Thyroid gland (tissue), 4 donors: ENCODE measurements at regions not wholly inside any gene's neighbourhood (a gene's known extent, or its start where the extent isn't known, plus 50 kb on each side); places are given as distances from the start of the nearest gene placed in this dataset.

Source experiments
- DNase-seq, 2 donors: peaks; one replicate each; pipeline ENCODE4 v3.0.0-alpha.2; 2019
- H3K27ac ChIP-seq, 3 donors: fragments of 200-600 bp; sonication (generic); 1 replicate in 2 of 3; 2 replicates in 1 of 3; pipeline ENCODE4 v1.5.1; 2016 to 2019; ENCODE audit warnings: mild to moderate bottlenecking in 1 of 3, moderate library complexity in 1 of 3
- H3K27me3 ChIP-seq: fragments of 200-600 bp; sonication (generic); one replicate; pipeline ENCODE4 v1.5.1; 2019
- H3K36me3 ChIP-seq, 2 donors: fragments of 200-600 bp; sonication (generic); one replicate each; pipeline ENCODE4 v1.5.1; 2016 to 2019
- H3K4me1 ChIP-seq, 2 donors: fragments of 200-600 bp; sonication (generic); one replicate each; pipeline ENCODE4 v1.5.1; 2017 to 2019
- H3K4me3 ChIP-seq, 3 donors: fragments of 200-600 bp; sonication (generic); replicated peaks in 1 of 3; 1 replicate in 2 of 3; 2 replicates in 1 of 3; pipeline ENCODE4 v1.5.1; 2016; ENCODE audit warnings: mild to moderate bottlenecking in 1 of 3
- H3K9me3 ChIP-seq: fragments of 200-600 bp; sonication (generic); one replicate; pipeline ENCODE4 v1.5.1; 2017
- POLR2A ChIP-seq, 2 donors: fragments of 450-650 bp; IDR thresholded peaks; one replicate each; pipeline ENCODE4 v1.6.1; 2017; ENCODE audit warnings: antibody characterized with exemption in 2 of 2, mild to moderate bottlenecking in 2 of 2, moderate library complexity in 1 of 2
- WGBS, 2 donors: methylation state at CpG; one replicate each; pipeline ENCODE4 v1.1.5; 2017; 5-methylcytosine and 5-hydroxymethylcytosine counted together
- intact Hi-C: fragments of 100-400 bp; cut with DNase I; formaldehyde crosslinking; loops from one replicate; pipeline ENCODE4 v1.15.1; 2023
- TF ChIP-seq, protein P1 (sequence below), 6 experiments: fragments of 200-600 bp in 3 of 6; fragments of 450-650 bp in 3 of 6; sonication (generic) in 3 of 6; IDR thresholded peaks; one replicate each; pipeline ENCODE4 v1.5.1; 2016 to 2019; ENCODE audit warnings: antibody characterized with exemption in 6 of 6, mild to moderate bottlenecking in 2 of 6, inconsistent platforms in 1 of 6, moderate library complexity in 1 of 6

DNA sequence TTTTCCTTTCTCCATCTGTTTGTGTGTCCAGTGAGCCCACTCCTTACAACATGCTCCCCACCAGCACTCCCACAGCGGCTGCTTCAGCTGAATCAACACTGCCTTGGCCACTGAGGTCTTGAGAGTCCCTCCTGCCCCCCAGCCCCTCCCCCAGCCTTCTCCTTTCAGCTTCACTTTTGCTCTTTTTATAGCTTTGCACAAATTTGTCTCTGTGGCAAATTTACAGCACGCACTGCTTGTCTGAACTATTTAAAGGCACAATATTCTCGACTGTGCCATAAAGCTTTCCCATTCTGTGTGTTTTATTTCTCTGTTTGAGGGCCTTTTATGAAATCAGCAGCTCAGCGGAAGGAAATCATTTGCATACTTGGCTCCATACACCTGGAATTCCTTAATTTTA, 579.3 kb downstream of the TOX3 start:
- WGBS, 2 donors = 66 to 74% methylated on average over 4 of the region's 4 CpGs
- H3K27me3 ChIP-seq = no peaks in the 10 kb centered on the region

DNA sequence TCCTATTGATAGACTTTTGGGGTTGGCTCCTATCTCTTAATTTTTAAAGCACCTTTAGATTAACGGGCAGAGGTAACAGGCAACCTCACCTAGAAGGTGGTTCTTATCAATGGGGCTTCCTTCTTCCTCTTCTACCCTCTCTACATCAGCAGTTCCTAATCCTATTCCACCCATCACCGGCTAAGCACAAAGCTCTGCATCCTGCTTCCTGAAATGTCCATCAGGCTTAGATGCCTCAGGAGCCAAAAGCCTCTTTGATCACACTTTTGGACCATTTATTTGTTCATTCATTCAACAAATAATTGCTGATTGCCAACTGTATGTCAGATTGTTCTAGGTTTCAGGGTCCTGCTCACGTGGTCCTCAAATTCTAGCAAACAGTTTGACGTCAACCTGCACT, 586.0 kb downstream of the TOX3 start:
- H3K27ac ChIP-seq = no peak overlapping the region
- 79 to 82% methylated on average over 4 of the region's 4 CpGs for WGBS, 2 donors
- DNase-seq = no peak
- H3K36me3 ChIP-seq = no peaks in the 10 kb centered on the region
- H3K4me3 ChIP-seq = no peak overlapping the region
- no peak for TF ChIP-seq POLR2A (IDR thresholded peaks at IDR 0.05)
- TF ChIP-seq, protein P1, sequence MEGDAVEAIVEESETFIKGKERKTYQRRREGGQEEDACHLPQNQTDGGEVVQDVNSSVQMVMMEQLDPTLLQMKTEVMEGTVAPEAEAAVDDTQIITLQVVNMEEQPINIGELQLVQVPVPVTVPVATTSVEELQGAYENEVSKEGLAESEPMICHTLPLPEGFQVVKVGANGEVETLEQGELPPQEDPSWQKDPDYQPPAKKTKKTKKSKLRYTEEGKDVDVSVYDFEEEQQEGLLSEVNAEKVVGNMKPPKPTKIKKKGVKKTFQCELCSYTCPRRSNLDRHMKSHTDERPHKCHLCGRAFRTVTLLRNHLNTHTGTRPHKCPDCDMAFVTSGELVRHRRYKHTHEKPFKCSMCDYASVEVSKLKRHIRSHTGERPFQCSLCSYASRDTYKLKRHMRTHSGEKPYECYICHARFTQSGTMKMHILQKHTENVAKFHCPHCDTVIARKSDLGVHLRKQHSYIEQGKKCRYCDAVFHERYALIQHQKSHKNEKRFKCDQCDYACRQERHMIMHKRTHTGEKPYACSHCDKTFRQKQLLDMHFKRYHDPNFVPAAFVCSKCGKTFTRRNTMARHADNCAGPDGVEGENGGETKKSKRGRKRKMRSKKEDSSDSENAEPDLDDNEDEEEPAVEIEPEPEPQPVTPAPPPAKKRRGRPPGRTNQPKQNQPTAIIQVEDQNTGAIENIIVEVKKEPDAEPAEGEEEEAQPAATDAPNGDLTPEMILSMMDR (IDR thresholded peaks at IDR 0.05) = no peak
- intact Hi-C loops = no loop called here
- H3K9me3 ChIP-seq = no peaks in the 10 kb centered on the region
- H3K27me3 ChIP-seq = no peaks in the 10 kb centered on the region
- no peaks in the 10 kb centered on the region for H3K4me1 ChIP-seq

More for the DNA sequence above, 579.3 kb downstream of the TOX3 start:
- Histone ChIP-seq H3K36me3 (no peaks in the 10 kb centered on the region), H3K27ac (no peak overlapping the region), H3K9me3 (no peaks in the 10 kb centered on the region), H3K4me3 (no peak overlapping the region), H3K4me1 (peaks cover 0 to 8% of the 10 kb centered on the region in 2 donors)
- DNase-seq = no peak
- TF ChIP-seq POLR2A (IDR thresholded peaks at IDR 0.05) = no peak
- TF ChIP-seq, protein P1 (IDR thresholded peaks at IDR 0.05) = no peak
- intact Hi-C loops = no loop called here

DNA sequence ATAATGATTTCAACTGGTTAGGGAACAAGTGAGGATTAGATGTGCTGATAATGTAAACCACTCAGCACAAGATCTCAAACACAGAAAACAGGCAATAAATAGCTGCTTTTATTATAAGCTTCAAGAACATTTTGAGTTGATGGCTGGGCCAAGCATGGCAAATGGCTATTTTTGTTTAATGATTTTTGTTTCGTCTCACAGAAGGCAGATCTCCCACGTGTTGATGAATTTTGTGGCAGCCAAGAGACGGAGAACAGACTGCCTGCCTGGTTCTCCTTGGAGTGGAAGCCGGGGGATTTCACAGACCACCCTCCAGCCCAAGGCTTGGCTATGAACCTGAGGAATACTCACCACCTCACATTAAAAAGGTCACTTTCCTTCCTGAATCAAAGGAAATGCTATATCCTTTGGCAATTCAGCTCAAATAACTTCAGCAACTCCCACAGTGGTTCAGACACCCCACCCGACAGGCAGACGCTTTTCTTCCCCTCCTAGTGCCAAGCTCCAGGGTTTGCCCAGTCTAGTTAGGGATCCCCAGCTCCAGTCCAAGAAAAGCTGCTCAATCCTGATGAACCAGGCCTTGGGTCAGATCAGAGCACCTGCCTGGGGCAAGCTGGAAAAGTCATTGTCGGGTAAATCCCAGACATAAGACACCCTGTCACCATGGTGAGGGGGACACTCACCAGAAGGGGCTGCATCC, 593.5 kb downstream of the TOX3 start:
- intact Hi-C loops = no loop called here
- no peaks in the 10 kb centered on the region for H3K27me3 ChIP-seq
- WGBS, 2 donors = 73 to 74% methylated on average over 7 of the region's 7 CpGs
- H3K4me1 ChIP-seq = no peaks in the 10 kb centered on the region
- H3K27ac ChIP-seq = no peak overlapping the region
- DNase-seq = no peak
- TF ChIP-seq, protein P1 (IDR thresholded peaks at IDR 0.05) = no peak
- TF ChIP-seq POLR2A (IDR thresholded peaks at IDR 0.05) = no peak
- H3K9me3 ChIP-seq = no peaks in the 10 kb centered on the region
- no peaks in the 10 kb centered on the region for H3K36me3 ChIP-seq
- no peak overlapping the region for H3K4me3 ChIP-seq

DNA sequence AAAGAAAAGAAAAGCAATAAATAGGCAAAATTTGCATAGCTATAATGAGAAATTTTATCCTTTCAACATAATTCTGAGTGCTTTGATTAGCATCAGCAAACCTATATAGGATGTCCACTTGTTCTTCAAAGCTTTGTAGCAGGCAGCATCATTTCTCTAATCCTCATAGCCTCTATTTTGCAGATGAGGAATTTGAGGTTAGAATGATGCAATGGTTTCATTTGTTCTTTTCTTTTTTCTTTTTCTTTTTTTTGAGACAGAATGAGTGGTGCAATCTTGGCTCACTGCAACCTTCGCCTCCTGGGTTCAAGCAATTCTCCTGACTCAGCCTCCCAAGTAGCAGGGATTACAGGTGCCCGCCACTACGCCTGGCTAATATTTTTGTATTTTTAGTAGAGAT, 594.4 kb downstream of the TOX3 start:
- TF ChIP-seq, protein P1 (IDR thresholded peaks at IDR 0.05) = no peak
- no peak for TF ChIP-seq POLR2A (IDR thresholded peaks at IDR 0.05)
- Histone ChIP-seq H3K4me1 (no peaks in the 10 kb centered on the region), H3K36me3 (no peaks in the 10 kb centered on the region), H3K27ac (no peak overlapping the region), H3K9me3 (no peaks in the 10 kb centered on the region), H3K4me3 (no peak overlapping the region), H3K27me3 (no peaks in the 10 kb centered on the region)
- 95 to 97% methylated on average over 3 of the region's 3 CpGs for WGBS, 2 donors
- intact Hi-C loops = no loop called here
- no peak for DNase-seq

DNA sequence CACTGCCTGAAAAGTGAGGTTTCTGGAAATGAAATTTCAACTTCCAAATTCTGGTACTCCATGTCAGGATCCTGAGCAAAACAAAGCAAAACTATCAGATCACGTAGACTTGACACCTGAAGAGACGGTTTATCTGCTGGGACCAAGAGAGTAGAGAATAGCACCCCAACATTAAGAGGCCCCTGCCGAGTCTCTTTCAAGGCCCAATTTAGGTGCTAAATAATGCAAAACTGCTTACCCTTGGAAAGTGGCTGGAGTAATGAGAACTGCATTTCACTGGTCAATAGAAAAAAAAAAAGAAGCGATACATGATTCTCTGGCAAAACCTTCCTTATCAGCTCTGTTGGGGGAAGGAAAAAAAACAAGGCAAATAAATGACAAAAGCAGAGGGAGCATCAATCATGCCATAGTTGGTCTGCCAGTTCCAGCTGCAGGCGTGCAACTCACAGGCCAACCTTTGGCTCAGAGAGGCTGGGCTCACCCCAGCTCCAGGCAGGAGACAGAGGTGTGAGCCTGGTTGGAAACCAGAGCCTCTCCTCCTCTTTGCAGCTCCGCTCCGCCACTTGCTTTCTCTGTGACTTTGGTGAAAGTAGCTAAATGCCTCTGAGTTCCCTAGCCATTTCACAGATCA, 595.2 kb downstream of the TOX3 start:
- no peaks in the 10 kb centered on the region for H3K4me1 ChIP-seq
- no peaks in the 10 kb centered on the region for H3K36me3 ChIP-seq
- H3K27me3 ChIP-seq = no peaks in the 10 kb centered on the region
- no peak overlapping the region for H3K27ac ChIP-seq
- H3K4me3 ChIP-seq = no peak overlapping the region
- WGBS, 2 donors = 76 to 83% methylated on average over 7 of the region's 7 CpGs
- no peak for DNase-seq
- intact Hi-C loops = no loop called here
- no peaks in the 10 kb centered on the region for H3K9me3 ChIP-seq
- no peak for TF ChIP-seq POLR2A (IDR thresholded peaks at IDR 0.05)
- TF ChIP-seq, protein P1 (IDR thresholded peaks at IDR 0.05) = no peak
